Ovary (tissue), 1 donor: ENCODE measurements at regions not wholly inside any gene's neighbourhood (a gene's known extent, or its start where the extent isn't known, plus 50 kb on each side); places are given as distances from the start of the nearest gene placed in this dataset.
"Not testable (repeated sequence)": the region's sequence is repeated elsewhere in the genome, so short reads cannot be mapped to it uniquely, and the experiment has no call there.

Experiments
- EP300 ChIP-seq: sonication (generic); formaldehyde crosslinking; IDR thresholded peaks from one replicate; pipeline ENCODE4 v1.6.1; 2017; ENCODE audit warnings: antibody characterized with exemption
- POLR2A ChIP-seq: fragments of 450-650 bp; IDR thresholded peaks from one replicate; pipeline ENCODE4 v1.6.1; 2017; ENCODE audit warnings: antibody characterized with exemption, mild to moderate bottlenecking, moderate library complexity

DNA sequence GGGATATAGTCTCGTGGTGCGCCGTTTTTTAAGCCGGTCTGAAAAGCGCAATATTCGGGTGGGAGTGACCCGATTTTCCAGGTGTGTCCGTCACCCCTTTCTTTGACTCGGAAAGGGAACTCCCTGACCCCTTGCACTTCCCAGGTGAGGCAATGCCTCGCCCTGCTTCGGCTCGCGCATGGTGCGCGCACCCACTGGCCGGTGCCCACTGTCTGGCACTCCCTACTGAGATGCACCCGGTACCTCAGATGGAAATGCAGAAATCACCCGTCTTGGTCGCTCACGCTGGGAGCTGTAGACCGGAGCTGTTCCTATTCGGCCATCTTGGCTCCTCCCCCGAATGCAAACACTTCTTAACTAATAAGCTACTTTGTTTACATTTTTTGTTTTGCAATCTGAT, 914.9 kb downstream of the OTOL1 start:
- not testable (repeated sequence) for TF ChIP-seq POLR2A, EP300
